SK-N-SH (cell line): ENCODE measurements at regions not wholly inside any gene's neighbourhood (a gene's known extent, or its start where the extent isn't known, plus 50 kb on each side); places are given as distances from the start of the nearest gene placed in this dataset.

Experiments used
- CTCF ChIA-PET: fragments of 300-600, 350-600 bp; formaldehyde crosslinking; extraction: SDS; loops from one replicate; lab custom pipeline; 2021; lab: Yijun Ruan, JAX
- POLR2A ChIA-PET: fragments of 350-600 bp; sonication (Branson Sonifier 250); formaldehyde crosslinking; extraction: SDS; loops from one replicate; lab custom pipeline; 2020; ENCODE audit warnings: antibody characterized with exemption, inconsistent platforms; lab: Yijun Ruan, JAX
- DNase-seq: peaks from one replicate; pipeline ENCODE4 v3.0.0; 2012
- H2AFZ ChIP-seq: fragments of 200-600 bp; sonication (generic); 2 replicates; pipeline ENCODE4 v1.8.1; 2016; ENCODE audit warnings: antibody characterized with exemption, mild to moderate bottlenecking, low read depth
- H3F3A ChIP-seq: fragments of 200-600 bp; sonication (generic); replicated peaks from 2 replicates; pipeline ENCODE3; 2016; ENCODE audit warnings: antibody characterized with exemption, mild to moderate bottlenecking; ENCODE audit not compliant: insufficient read depth
- H3K27ac ChIP-seq, 2 experiments: fragments of 200-500 bp in 1 of 2; fragments of 200-600 bp in 1 of 2; sonication (Bioruptor generic) in 1 of 2; sonication (generic), shearing (Covaris generic) in 1 of 2; 2 replicates each; pipeline versions ENCODE4 v1.5.1 to v1.6.1; 2014 to 2016; ENCODE audit warnings: low read depth in 2 of 2, inconsistent platforms in 1 of 2, low read length in 1 of 2, mild to moderate bottlenecking in 1 of 2, mixed read lengths in 1 of 2
- H3K27me3 ChIP-seq: fragments of 200-600 bp; sonication (generic), shearing (Covaris generic); 2 replicates; pipeline ENCODE4 v1.6.1; 2016; ENCODE audit warnings: mixed run types; ENCODE audit not compliant: insufficient read depth
- H3K36me3 ChIP-seq, 2 experiments: fragments of 200-500 bp in 1 of 2; fragments of 200-600 bp in 1 of 2; sonication (Bioruptor generic) in 1 of 2; sonication (generic) in 1 of 2; replicated peaks in 1 of 2; 2 replicates each; pipeline versions ENCODE3 to v1.5.1; 2014 to 2016; ENCODE audit warnings: low read length in 1 of 2, mild to moderate bottlenecking in 1 of 2; ENCODE audit not compliant: insufficient read depth in 2 of 2, control insufficient read depth in 1 of 2
- H3K4me1 ChIP-seq, 2 experiments: fragments of 200-500 bp in 1 of 2; fragments of 200-600 bp in 1 of 2; sonication (Bioruptor generic) in 1 of 2; sonication (generic), shearing (Covaris generic) in 1 of 2; 2 replicates each; pipeline versions ENCODE4 v1.5.1 to v1.6.1; 2014 to 2016; ENCODE audit warnings: low read depth in 1 of 2, low read length in 1 of 2, mixed run types in 1 of 2; ENCODE audit not compliant: insufficient read depth in 2 of 2, control insufficient read depth in 1 of 2
- H3K4me2 ChIP-seq: fragments of 200-600 bp; sonication (generic), shearing (Covaris generic); 2 replicates; pipeline ENCODE4 v1.6.1; 2017; ENCODE audit warnings: mixed run types
- H3K4me3 ChIP-seq, 2 experiments: fragments of 200-500 bp in 1 of 2; fragments of 200-600 bp in 1 of 2; sonication (Bioruptor generic) in 1 of 2; sonication (generic), shearing (Covaris generic) in 1 of 2; 2 replicates each; pipeline versions ENCODE4 v1.5.1 to v1.8.1; 2014 to 2016; ENCODE audit warnings: low read depth in 2 of 2, inconsistent platforms in 1 of 2, low read length in 1 of 2, mild to moderate bottlenecking in 1 of 2, mixed read lengths in 1 of 2, moderate library complexity in 1 of 2
- H3K79me2 ChIP-seq: fragments of 200-600 bp; sonication (generic); 2 replicates; pipeline ENCODE4 v1.8.1; 2017; ENCODE audit warnings: mild to moderate bottlenecking; ENCODE audit not compliant: insufficient read depth
- H3K9ac ChIP-seq: fragments of 200-600 bp; sonication (generic); 2 replicates; pipeline ENCODE4 v1.6.1; 2017; ENCODE audit warnings: mixed run types
- H3K9me2 ChIP-seq: fragments of 200-600 bp; sonication (generic); 2 replicates; pipeline ENCODE4 v1.6.1; 2017; ENCODE audit warnings: mixed run types
- H3K9me3 ChIP-seq: fragments of 200-600 bp; sonication (generic); 2 replicates; pipeline ENCODE4 v1.6.1; 2017; ENCODE audit warnings: mixed run types, mild to moderate bottlenecking, moderate library complexity
- H4K20me1 ChIP-seq: fragments of 200-600 bp; sonication (generic); 2 replicates; pipeline ENCODE4 v1.6.1; 2017; ENCODE audit warnings: mild to moderate bottlenecking, mixed run types; ENCODE audit not compliant: insufficient read depth
- CTCF ChIP-seq: fragments of 200-600 bp; sonication (generic); IDR thresholded peaks from 2 replicates; pipeline ENCODE4 v1.6.1; 2017; ENCODE audit warnings: antibody characterized with exemption, mild to moderate bottlenecking, moderate library complexity
- EP300 ChIP-seq, 2 experiments: IDR thresholded peaks; 2 replicates each; pipeline versions ENCODE4 v1.4.0 to v1.6.1; 2012; ENCODE audit warnings: borderline replicate concordance in 1 of 2, low read depth in 1 of 2, low read length in 1 of 2
- EZH2phosphoT487 ChIP-seq: fragments of 200-600 bp; sonication (generic); IDR thresholded peaks from 2 replicates; pipeline ENCODE4 v1.6.1; 2017; ENCODE audit warnings: low read depth, mixed run types, mild to moderate bottlenecking, antibody characterized with exemption, moderate library complexity, borderline replicate concordance
- GATA2 ChIP-seq: sonication (generic); formaldehyde crosslinking; IDR thresholded peaks from 2 replicates; pipeline ENCODE4 v1.5.0; 2020; ENCODE audit warnings: mild to moderate bottlenecking, missing genetic modification reagents
- IRF3 ChIP-seq: fragments of 150-350 bp; IDR thresholded peaks from 2 replicates; pipeline ENCODE4 v1.6.1; 2016; ENCODE audit warnings: mild to moderate bottlenecking, low read depth, low read length
- MEF2A ChIP-seq: IDR thresholded peaks from 2 replicates; pipeline ENCODE4 v1.4.0; 2012; ENCODE audit warnings: low read depth, borderline replicate concordance
- MXI1 ChIP-seq: IDR thresholded peaks from 2 replicates; pipeline ENCODE4 v1.6.1; 2012; ENCODE audit warnings: mild to moderate bottlenecking, low read depth, low read length, improper control_type of control experiment
- NRF1 ChIP-seq: IDR thresholded peaks from 2 replicates; pipeline ENCODE4 v1.6.1; 2012; ENCODE audit warnings: low read depth, mild to moderate bottlenecking, low read length
- PBX3 ChIP-seq: IDR thresholded peaks from 2 replicates; pipeline ENCODE4; 2012
- RAD21 ChIP-seq: IDR thresholded peaks from 2 replicates; pipeline ENCODE4 v1.6.1; 2012; ENCODE audit warnings: mild to moderate bottlenecking, low read length
- RCOR1 ChIP-seq: fragments of 150-350 bp; IDR thresholded peaks from 2 replicates; pipeline ENCODE4 v1.6.1; 2017; ENCODE audit warnings: antibody characterized with exemption, low read length
- RFX5 ChIP-seq: IDR thresholded peaks from 2 replicates; pipeline ENCODE4 v1.6.1; 2012; ENCODE audit warnings: mild to moderate bottlenecking, improper control_type of control experiment, low read length
- TCF12 ChIP-seq: IDR thresholded peaks from 2 replicates; pipeline ENCODE4 v1.4.0; 2012
- TEAD4 ChIP-seq: IDR thresholded peaks from 2 replicates; pipeline ENCODE4 v1.4.0; 2012; ENCODE audit warnings: mild to moderate bottlenecking, borderline replicate concordance; ENCODE audit not compliant: insufficient read depth
- USF1 ChIP-seq: IDR thresholded peaks from 2 replicates; pipeline ENCODE4 v1.4.0; 2012; ENCODE audit warnings: low read depth, borderline replicate concordance
- USF2 ChIP-seq: fragments of 150-350 bp; IDR thresholded peaks from 2 replicates; pipeline ENCODE4 v1.6.1; 2017; ENCODE audit warnings: antibody characterized with exemption, low read length, low read depth, borderline replicate concordance
- YY1 ChIP-seq: IDR thresholded peaks from 2 replicates; pipeline ENCODE4 v1.4.0; 2012; ENCODE audit warnings: low read depth, mild to moderate bottlenecking
- WGBS: methylation state at CpG from one replicate; pipeline ENCODE4 v1.1.6; 2017; ENCODE audit warnings: low lambda C conversion rate; 5-methylcytosine and 5-hydroxymethylcytosine counted together

GRCh38 chr6:163744256-163744925 lies 329.9 kb downstream of the QKI start:
- 85% methylated on average over 9 of the region's 19 CpGs for WGBS
- no peak overlapping the region for H3K9ac ChIP-seq
- H4K20me1 ChIP-seq, result no peaks in the 10 kb centered on the region
- H3K79me2 ChIP-seq, result no peaks in the 10 kb centered on the region
- H3K4me3 ChIP-seq, result no peak overlapping the region
- H2AFZ ChIP-seq, result no peak overlapping the region
- TF ChIP-seq MXI1, result no peak
- TF ChIP-seq USF1, result no peak
- TF ChIP-seq NRF1, result no peak
- no peak for TF ChIP-seq RCOR1
- H3K27ac ChIP-seq, result no peak overlapping the region
- H3F3A ChIP-seq, result no peaks in the 10 kb centered on the region
- H3K4me2 ChIP-seq, result no peak overlapping the region
- H3K9me3 ChIP-seq, result no peaks in the 10 kb centered on the region
- no peaks in the 10 kb centered on the region for H3K27me3 ChIP-seq
- no peaks in the 10 kb centered on the region for H3K9me2 ChIP-seq
- ChIA-PET POLR2A (no interaction called here), CTCF (no interaction called here)
- no peak for DNase-seq
- H3K4me1 ChIP-seq, result peaks cover 0 to 20% of the 10 kb centered on the region in 2 experiments; a peak in 2 of 4 replicates
- H3K36me3 ChIP-seq, result no peaks in the 10 kb centered on the region

- ChIA-PET POLR2A (no interaction called here), CTCF (no interaction called here)
- Histone ChIP-seq H3K9me2 (no peaks in the 10 kb centered on the region), H3K79me2 (no peaks in the 10 kb centered on the region), H3K4me1 (peaks cover 0 to 20% of the 10 kb centered on the region in 2 experiments; a peak in 2 of 4 replicates), H3K9ac (no peak overlapping the region), H3K27ac (no peak overlapping the region), H4K20me1 (no peaks in the 10 kb centered on the region), H3K36me3 (no peaks in the 10 kb centered on the region), H3K9me3 (no peaks in the 10 kb centered on the region), H3F3A (no peaks in the 10 kb centered on the region)
- WGBS, result no CpG with 5 or more reads among the region's 4 CpGs
- no peak for DNase-seq
- TF ChIP-seq IRF3 (no peak), USF1 (no peak), TEAD4 (no peak), TCF12 (no peak), RAD21 (no peak), MEF2A (no peak), CTCF (no peak), YY1 (no peak), USF2 (no peak), GATA2 (CRISPR knock-in tag) (no peak), RFX5 (no peak), EP300 (IDR thresholded peaks at IDR 0.05; ENCODE audit: borderline replicate concordance in 1 of 2, low read depth in 1 of 2, low read length in 1 of 2) (no peak), EZH2phosphoT487 (no peak), PBX3 (no peak)
- TF ChIP-seq, all 33 proteins: peak for 0
- Histone ChIP-seq H3K27me3 (no peaks in the 10 kb centered on the region), H3K4me2 (no peak overlapping the region), H3K4me3 (no peak overlapping the region), H2AFZ (no peak overlapping the region)
These were observed 329.3 kb downstream of the QKI start for GRCh38 chr6:163743796-163744195.
